Immature natural killer cell (primary cell): ENCODE measurements at regions not wholly inside any gene's neighbourhood (a gene's known extent, or its start where the extent isn't known, plus 50 kb on each side); places are given as distances from the start of the nearest gene placed in this dataset.

Source experiments
- DNase-seq, 3 donors: peaks; one replicate each; pipeline ENCODE4 v3.0.0; 2022; ENCODE audit warnings: mixed read lengths in 1 of 3
- H3K27ac Mint-ChIP-seq, 6 donors: one replicate each; pipeline ENCODE4 v1.8.0; 2020; ENCODE audit warnings: mixed read lengths in 6 of 6, mild to moderate bottlenecking in 5 of 6, inconsistent platforms in 4 of 6, moderate library complexity in 3 of 6
- H3K27me3 Mint-ChIP-seq, 3 donors: one replicate each; pipeline ENCODE4 v1.8.0; 2020 to 2021; ENCODE audit warnings: low read depth in 3 of 3, mild to moderate bottlenecking in 3 of 3, mixed read lengths in 3 of 3, moderate library complexity in 3 of 3, inconsistent platforms in 1 of 3
- H3K36me3 Mint-ChIP-seq, 3 donors: one replicate each; pipeline ENCODE4 v1.8.0; 2020; ENCODE audit warnings: mixed read lengths in 3 of 3, inconsistent platforms in 2 of 3, mild to moderate bottlenecking in 2 of 3
- H3K4me1 Mint-ChIP-seq, 2 donors: one replicate each; pipeline ENCODE4 v1.8.0; 2020; ENCODE audit warnings: inconsistent platforms in 2 of 2, mild to moderate bottlenecking in 2 of 2, mixed read lengths in 2 of 2, moderate library complexity in 1 of 2
- H3K4me3 Mint-ChIP-seq, 5 donors: one replicate each; pipeline ENCODE4 v1.8.0; 2020; ENCODE audit warnings: mild to moderate bottlenecking in 5 of 5, mixed read lengths in 5 of 5, inconsistent platforms in 3 of 5, moderate library complexity in 3 of 5
- H3K9me3 Mint-ChIP-seq, 6 donors: one replicate each; pipeline ENCODE4 v1.8.0; 2020; ENCODE audit warnings: mild to moderate bottlenecking in 6 of 6, mixed read lengths in 6 of 6, inconsistent platforms in 4 of 6, moderate library complexity in 3 of 6

DNA sequence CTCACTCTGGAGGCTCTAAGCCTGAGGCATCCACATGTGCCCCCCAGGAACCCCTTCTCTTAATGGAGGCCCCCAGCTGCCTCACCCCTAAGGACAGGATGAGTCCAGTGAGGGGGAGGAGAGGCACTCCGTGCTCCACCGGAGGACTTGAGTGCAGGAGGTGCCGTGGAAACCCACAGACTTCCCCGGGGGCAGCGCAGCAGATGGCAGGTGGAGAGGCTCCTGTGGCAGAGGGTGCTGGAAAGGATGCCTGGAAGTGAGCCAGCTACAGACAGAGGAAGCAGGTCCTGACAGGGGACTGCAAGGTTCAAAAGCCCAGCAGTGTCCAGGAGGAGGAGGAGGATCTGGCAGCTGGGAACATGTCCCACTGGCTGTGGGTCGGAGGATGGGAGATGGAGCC is 1384.0 kb downstream of the TBC1D22A start:
- peaks cover 0 to 4% (median 0%) of the 10 kb centered on the region in 3 donors for H3K36me3 Mint-ChIP-seq
- H3K4me3 Mint-ChIP-seq, result no peak overlapping the region

DNA sequence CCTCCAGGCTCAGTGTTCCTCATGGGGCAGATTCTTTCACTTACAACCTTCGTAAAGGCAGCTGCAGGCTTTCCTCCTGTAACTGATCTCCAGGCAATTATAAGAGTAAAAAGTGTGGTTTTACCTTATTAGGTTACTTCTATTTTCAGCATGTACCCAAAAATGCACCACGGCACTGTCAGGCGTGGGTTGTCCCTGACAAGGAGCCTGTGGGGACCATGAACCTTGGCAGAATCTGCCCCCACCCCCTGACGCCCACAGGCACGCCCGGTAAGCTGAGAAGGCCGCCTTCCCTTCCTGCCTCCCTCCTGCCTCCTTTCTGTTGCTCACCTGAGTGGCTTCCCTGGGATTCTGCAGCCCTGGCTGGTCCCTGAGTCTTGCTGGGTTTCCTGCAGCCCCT is 1383.3 kb downstream of the TBC1D22A start:
- Mint-ChIP-seq H3K4me3 (no peak overlapping the region), H3K27ac (no peak overlapping the region), H3K36me3 (peaks cover 0 to 4% (median 0%) of the 10 kb centered on the region in 3 donors), H3K27me3 (peaks cover 0 to 19% (median 6%) of the 10 kb centered on the region in 3 donors), H3K9me3 (peaks cover 0 to 2% (median 0%) of the 10 kb centered on the region in 6 donors), H3K4me1 (no peaks in the 10 kb centered on the region)
- no peak for DNase-seq

More for the DNA sequence above, 1384.0 kb downstream of the TBC1D22A start:
- no peak for DNase-seq
- Mint-ChIP-seq H3K9me3 (peaks cover 0 to 2% (median 0%) of the 10 kb centered on the region in 6 donors), H3K4me1 (no peaks in the 10 kb centered on the region), H3K27ac (no peak overlapping the region), H3K27me3 (peaks cover 0 to 19% (median 6%) of the 10 kb centered on the region in 3 donors)

DNA sequence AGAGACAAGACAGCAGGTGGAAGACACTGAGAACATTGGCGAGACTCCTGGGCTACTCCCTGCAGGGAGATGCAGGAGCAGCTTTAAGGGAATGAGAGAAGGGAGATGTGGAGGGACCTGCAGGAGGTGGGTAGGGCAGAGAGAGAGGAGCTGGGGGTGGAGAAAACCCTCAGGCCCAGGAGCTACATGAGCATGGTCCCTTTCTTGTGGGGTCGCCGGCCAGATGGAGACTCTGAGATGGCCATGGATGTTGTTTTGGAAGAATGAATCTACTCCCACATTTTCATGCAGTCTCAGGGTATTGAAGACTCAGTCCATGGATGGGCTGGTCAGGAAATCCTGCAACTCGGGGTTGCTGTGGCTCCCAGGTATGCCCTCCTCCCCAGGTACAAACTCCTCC is 1381.9 kb downstream of the TBC1D22A start:
- H3K36me3 Mint-ChIP-seq, result peaks cover 0 to 4% (median 0%) of the 10 kb centered on the region in 3 donors
- peaks cover 0 to 2% (median 0%) of the 10 kb centered on the region in 6 donors for H3K9me3 Mint-ChIP-seq
- peak overlapping the region in 1 of 6 donors; percentile 27 for H3K27ac Mint-ChIP-seq
- DNase-seq, result no peak
- H3K4me1 Mint-ChIP-seq, result peaks cover 4% of the 10 kb centered on the region in 2 donors
- peaks cover 2 to 19% (median 6%) of the 10 kb centered on the region in 3 donors for H3K27me3 Mint-ChIP-seq
- H3K4me3 Mint-ChIP-seq, result peak overlapping the region in 1 of 5 donors; percentile 3

DNA sequence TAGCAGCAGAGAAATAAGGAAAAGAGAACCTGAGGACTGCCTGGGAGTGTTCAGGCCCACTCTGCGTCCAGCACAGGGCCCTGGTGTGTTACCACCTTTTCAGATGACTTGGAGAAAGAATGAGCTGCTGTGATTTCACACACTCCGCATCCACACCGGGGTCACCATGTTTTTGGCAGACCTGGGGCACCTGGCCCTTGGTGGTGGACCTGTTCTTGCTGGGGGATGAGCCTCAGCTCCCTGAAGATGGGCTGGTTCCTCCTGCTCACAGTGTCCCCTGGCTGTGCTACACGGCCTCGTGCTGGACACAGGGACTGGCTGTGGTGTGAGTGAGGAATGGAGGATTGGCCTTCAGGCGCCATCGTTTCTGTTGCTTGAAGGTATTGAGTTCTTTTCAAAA is 1381.4 kb downstream of the TBC1D22A start:
- peak overlapping the region in 1 of 6 donors; percentile 27 for H3K27ac Mint-ChIP-seq
- H3K9me3 Mint-ChIP-seq, result peaks cover 0 to 2% (median 0%) of the 10 kb centered on the region in 6 donors
- peaks cover 4 to 19% (median 8%) of the 10 kb centered on the region in 3 donors for H3K27me3 Mint-ChIP-seq
- H3K4me1 Mint-ChIP-seq, result peaks cover 9% of the 10 kb centered on the region in 2 donors
- peaks cover 0 to 4% (median 0%) of the 10 kb centered on the region in 3 donors for H3K36me3 Mint-ChIP-seq
- H3K4me3 Mint-ChIP-seq, result no peak overlapping the region
- DNase-seq, result no peak

DNA sequence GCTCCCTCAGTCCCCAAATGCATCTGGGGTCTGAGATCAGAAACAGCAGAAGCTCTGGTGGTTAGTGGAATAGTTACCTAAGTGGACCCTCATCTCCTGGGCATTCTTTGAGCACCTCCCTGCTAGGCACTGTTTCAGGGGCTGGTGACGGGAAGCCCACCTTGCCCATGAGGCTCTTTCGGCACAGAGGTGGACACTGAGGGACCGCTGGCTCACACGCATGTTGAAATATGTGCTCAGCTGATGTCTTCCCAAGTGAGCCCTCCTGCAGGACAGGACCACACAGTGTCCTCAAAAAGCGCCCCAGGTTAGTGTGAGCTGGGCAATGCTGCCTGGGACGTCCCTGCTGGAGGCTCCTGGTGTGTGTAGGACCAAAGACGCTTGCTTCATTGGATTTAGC is 1379.9 kb downstream of the TBC1D22A start:
- H3K27me3 Mint-ChIP-seq, result peaks cover 7 to 19% (median 10%) of the 10 kb centered on the region in 3 donors
- H3K9me3 Mint-ChIP-seq, result peaks cover 0 to 2% (median 0%) of the 10 kb centered on the region in 6 donors
- H3K4me3 Mint-ChIP-seq, result no peak overlapping the region
- peaks cover 13 to 17% of the 10 kb centered on the region in 2 donors for H3K4me1 Mint-ChIP-seq
- no peak overlapping the region for H3K27ac Mint-ChIP-seq
- DNase-seq, result no peak
- peaks cover 0 to 4% (median 0%) of the 10 kb centered on the region in 3 donors for H3K36me3 Mint-ChIP-seq

DNA sequence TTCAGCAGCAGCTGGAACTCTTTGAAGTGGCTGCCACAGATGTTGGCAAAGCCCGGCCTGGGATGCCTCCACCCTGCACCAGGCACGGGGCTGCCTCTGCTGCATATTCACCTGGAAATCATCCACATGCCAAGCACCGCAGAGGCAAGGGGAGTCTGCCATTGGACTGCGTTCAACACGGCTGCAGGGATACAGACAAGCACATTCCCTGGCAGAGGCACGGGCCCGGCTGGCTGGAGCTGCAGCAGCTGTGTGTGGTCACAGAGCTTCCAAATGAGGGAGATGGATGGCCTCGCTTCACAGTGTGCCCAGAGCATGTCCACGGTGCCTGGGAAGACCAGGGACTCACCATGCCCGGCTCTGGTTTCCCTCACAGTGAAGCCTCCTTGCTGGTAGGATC is 1378.9 kb downstream of the TBC1D22A start:
- Mint-ChIP-seq H3K4me1 (peaks cover 13 to 17% of the 10 kb centered on the region in 2 donors), H3K27ac (no peak overlapping the region), H3K27me3 (peaks cover 7 to 15% (median 13%) of the 10 kb centered on the region in 3 donors), H3K4me3 (no peak overlapping the region), H3K36me3 (no peaks in the 10 kb centered on the region), H3K9me3 (peaks cover 0 to 2% (median 0%) of the 10 kb centered on the region in 6 donors)
- no peak for DNase-seq

DNA sequence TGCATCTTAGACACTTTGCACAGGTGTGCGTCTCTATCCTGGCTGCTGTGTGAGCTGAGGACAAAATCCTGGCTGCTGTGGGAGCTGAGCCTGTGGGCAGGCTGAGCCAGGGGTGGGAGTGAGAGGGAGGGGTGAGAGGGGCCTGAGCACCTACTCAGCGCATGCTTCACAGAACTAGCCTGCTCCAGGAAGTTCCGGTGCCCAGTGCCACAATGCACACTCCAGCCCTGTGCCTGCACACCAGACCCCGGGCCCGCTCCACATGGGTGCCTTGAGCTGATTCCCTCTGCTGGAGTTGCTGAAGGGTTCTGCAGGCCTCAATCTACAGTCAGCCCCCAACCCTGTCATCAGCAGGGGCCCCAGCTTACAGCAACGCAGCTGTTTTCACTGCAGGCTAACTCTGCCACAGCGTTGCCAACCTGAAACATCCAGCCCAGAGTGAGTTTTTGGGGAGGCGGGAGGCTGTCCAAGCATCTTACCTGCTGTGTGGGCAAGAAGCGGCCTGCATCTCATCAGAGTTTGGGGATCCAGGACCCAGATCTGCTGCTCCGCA is 1377.9 kb downstream of the TBC1D22A start:
- Mint-ChIP-seq H3K4me1 (peaks cover 13 to 17% of the 10 kb centered on the region in 2 donors), H3K4me3 (no peak overlapping the region), H3K36me3 (no peaks in the 10 kb centered on the region), H3K27me3 (peaks cover 9 to 15% (median 13%) of the 10 kb centered on the region in 3 donors), H3K27ac (no peak overlapping the region), H3K9me3 (peaks cover 0 to 2% (median 0%) of the 10 kb centered on the region in 6 donors)
- no peak for DNase-seq

DNA sequence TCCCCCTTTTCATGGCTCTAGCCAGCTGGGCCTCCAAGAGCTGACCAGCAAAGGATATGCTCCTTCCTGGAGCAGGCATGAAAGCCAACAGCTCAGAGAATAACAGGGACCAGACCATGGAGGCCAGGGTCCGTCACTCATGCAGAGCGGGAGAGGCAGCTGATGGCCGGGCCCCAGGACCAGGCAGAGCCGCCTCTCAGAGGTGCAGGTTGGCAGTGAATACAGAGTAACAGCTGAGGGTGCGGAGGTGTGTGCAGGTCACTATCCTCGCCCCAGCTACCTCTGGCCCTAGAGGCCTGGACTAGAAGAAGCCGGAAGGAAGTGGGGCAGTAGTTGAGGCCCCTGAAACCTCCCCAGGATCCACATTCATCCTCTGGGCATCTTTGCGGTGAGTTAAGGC is 1377.3 kb downstream of the TBC1D22A start:
- DNase-seq, result no peak
- peaks cover 10 to 14% (median 11%) of the 10 kb centered on the region in 3 donors for H3K27me3 Mint-ChIP-seq
- peak overlapping the region in 1 of 6 donors; percentile 4 for H3K27ac Mint-ChIP-seq
- H3K4me1 Mint-ChIP-seq, result peaks cover 13 to 17% of the 10 kb centered on the region in 2 donors
- H3K9me3 Mint-ChIP-seq, result peaks cover 0 to 2% (median 0%) of the 10 kb centered on the region in 6 donors
- H3K4me3 Mint-ChIP-seq, result no peak overlapping the region
- H3K36me3 Mint-ChIP-seq, result no peaks in the 10 kb centered on the region

DNA sequence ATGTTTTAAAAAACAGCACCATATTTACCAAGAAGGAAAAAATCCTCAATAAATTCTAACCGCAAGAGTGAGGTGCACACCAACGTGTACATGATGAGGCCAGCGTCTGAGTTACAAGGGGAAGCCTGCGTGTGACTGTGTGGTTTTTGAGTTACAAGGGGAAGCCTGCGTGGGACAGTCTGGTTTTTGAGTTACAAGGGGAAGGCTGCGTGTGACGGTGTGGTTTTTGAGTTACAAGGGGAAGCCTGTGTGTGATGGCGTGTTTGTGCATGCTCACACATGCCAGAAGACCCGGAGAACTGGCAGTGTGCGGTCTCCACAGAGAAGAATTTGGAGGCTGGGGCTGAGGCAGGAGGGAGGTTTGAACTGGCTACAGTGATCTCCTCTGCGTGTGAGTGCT is 1376.4 kb downstream of the TBC1D22A start:
- peaks cover 0 to 2% (median 0%) of the 10 kb centered on the region in 6 donors for H3K9me3 Mint-ChIP-seq
- H3K27ac Mint-ChIP-seq, result peak overlapping the region in 2 of 6 donors; percentile 4 to 20
- no peaks in the 10 kb centered on the region for H3K36me3 Mint-ChIP-seq
- H3K27me3 Mint-ChIP-seq, result peaks cover 7 to 15% (median 10%) of the 10 kb centered on the region in 3 donors
- DNase-seq, result peak; percentile 4 to 28 (median 13)
- peak overlapping the region in 1 of 5 donors; percentile 2 for H3K4me3 Mint-ChIP-seq
- H3K4me1 Mint-ChIP-seq, result peaks cover 13 to 17% of the 10 kb centered on the region in 2 donors

DNA sequence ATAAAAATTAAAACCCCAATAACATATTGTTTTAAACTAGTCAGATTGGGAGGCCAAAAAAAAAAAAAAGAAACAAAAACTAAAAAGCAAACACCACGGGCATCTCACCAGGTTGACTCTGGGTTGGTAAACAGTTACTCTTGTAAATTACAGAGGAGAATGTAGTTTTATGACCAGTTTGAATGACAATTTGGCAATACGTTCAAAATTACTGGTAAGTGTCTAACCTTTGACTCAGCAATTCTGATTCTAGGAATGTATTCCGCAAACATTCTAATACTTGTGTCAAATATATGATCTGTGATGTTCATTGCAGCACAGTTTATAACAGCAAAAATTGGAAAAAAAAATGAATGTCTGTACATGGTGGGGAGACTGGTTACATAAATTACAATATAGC is 1376.0 kb downstream of the TBC1D22A start:
- peak overlapping the region in 1 of 6 donors; percentile 4 for H3K27ac Mint-ChIP-seq
- peaks cover 0 to 2% (median 0%) of the 10 kb centered on the region in 6 donors for H3K9me3 Mint-ChIP-seq
- no peak for DNase-seq
- H3K4me3 Mint-ChIP-seq, result peak overlapping the region in 1 of 5 donors; percentile 2
- H3K36me3 Mint-ChIP-seq, result no peaks in the 10 kb centered on the region
- H3K4me1 Mint-ChIP-seq, result peaks cover 13 to 17% of the 10 kb centered on the region in 2 donors
- peaks cover 6 to 15% (median 10%) of the 10 kb centered on the region in 3 donors for H3K27me3 Mint-ChIP-seq

DNA sequence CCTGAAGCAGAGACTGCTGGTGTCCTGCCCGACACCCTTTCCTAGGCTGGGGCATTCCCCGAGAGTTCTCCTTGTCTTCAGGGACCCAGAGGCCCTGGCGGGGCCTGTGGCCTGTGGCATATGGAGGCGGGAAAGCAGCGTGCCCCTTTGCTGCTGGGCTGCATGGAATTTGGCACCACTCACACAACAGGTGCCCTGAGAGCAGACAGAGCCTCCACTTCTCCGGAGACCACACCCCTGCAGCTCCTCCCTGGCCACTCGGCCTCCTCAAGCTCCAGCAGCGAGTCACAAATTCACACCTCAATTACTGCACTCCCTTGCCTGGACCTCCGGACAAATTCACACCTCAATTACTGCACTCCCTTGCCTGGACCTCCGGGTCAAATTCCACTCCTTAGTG is 1375.2 kb downstream of the TBC1D22A start:
- H3K27ac Mint-ChIP-seq, result no peak overlapping the region
- H3K4me1 Mint-ChIP-seq, result peaks cover 13 to 17% of the 10 kb centered on the region in 2 donors
- no peaks in the 10 kb centered on the region for H3K9me3 Mint-ChIP-seq
- H3K36me3 Mint-ChIP-seq, result no peaks in the 10 kb centered on the region
- peaks cover 0 to 13% (median 10%) of the 10 kb centered on the region in 3 donors for H3K27me3 Mint-ChIP-seq
- DNase-seq, result no peak
- no peak overlapping the region for H3K4me3 Mint-ChIP-seq

DNA sequence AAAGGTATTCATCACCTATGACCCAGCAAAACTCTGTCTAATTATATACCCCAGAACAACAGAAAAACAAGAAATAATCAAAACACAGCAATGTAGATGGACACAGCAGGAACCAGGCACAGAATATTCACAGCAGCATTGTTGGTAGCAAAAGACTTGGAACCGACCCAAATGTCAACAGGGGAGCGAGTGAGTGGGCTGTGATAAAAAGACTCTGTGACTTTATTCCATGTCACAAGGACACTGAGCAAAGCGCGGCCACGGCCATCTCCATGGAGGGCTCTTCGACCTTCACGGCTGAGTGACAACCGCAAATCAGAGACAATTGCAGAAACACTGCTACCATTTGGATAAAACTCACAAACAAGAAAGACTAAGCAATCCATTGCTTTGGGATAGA is 1373.1 kb downstream of the TBC1D22A start:
- Mint-ChIP-seq H3K4me3 (no peak overlapping the region), H3K36me3 (peaks cover 0 to 4% (median 0%) of the 10 kb centered on the region in 3 donors), H3K4me1 (peaks cover 13 to 17% of the 10 kb centered on the region in 2 donors), H3K9me3 (no peaks in the 10 kb centered on the region), H3K27me3 (peaks cover 2 to 17% (median 14%) of the 10 kb centered on the region in 3 donors), H3K27ac (no peak overlapping the region)
- no peak for DNase-seq

DNA sequence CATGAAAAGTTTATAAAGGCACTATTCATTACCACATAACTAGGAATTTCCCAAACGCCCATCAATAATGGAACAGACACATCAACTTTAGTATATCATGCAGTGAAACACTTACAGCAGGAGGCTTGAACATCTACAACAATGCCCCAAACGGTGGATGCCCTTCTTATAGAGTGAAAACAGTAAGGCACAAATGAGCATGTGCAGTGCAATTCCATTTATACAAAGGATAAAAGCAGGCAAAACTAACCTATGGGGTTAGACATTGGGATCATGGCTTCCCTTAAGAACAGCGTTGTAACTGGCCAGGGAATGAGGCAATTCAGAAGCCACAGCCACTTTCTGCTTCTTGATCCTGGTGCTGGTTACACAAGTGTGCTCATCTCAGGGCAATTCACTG is 1363.0 kb downstream of the TBC1D22A start:
- H3K4me1 Mint-ChIP-seq, result no peaks in the 10 kb centered on the region
- no peak overlapping the region for H3K27ac Mint-ChIP-seq
- no peak for DNase-seq
- peaks cover 0 to 5% (median under 1%) of the 10 kb centered on the region in 6 donors for H3K9me3 Mint-ChIP-seq
- peaks cover 0 to 5% (median 3%) of the 10 kb centered on the region in 3 donors for H3K36me3 Mint-ChIP-seq
- H3K27me3 Mint-ChIP-seq, result peaks cover 6 to 11% (median 6%) of the 10 kb centered on the region in 3 donors
- no peak overlapping the region for H3K4me3 Mint-ChIP-seq

DNA sequence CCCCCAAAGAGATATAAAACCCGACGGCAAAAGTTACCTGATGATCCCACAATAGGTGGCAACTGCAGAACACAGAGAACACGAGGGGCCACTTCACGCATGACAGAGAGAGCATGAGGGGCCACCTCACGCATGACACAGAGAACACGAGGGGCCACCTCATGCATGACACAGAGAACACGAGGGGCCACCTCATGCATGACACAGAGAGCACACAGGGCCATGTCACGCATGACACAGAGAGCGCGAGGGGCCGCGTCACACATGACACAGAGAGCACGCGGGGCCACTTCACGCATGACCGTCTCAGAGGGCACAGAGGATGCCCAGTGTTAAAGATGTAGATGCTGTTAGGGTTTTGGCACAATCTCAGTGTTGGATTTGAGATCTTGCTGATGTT is 1359.5 kb downstream of the TBC1D22A start:
- Mint-ChIP-seq H3K9me3 (peaks cover 0 to 5% (median 2%) of the 10 kb centered on the region in 6 donors), H3K27me3 (peaks cover 7 to 10% (median 9%) of the 10 kb centered on the region in 3 donors), H3K4me1 (no peaks in the 10 kb centered on the region), H3K4me3 (no peak overlapping the region), H3K36me3 (peaks cover 0 to 5% (median 3%) of the 10 kb centered on the region in 3 donors), H3K27ac (no peak overlapping the region)
- no peak for DNase-seq
